Astrocyte (in vitro differentiated cells and primary cell): ENCODE measurements at regions not wholly inside any gene's neighbourhood (a gene's known extent, or its start where the extent isn't known, plus 50 kb on each side); places are given as distances from the start of the nearest gene placed in this dataset.

Experiments
- DNase-seq: peaks from one replicate; pipeline ENCODE4 v3.0.0-alpha.2; 2010; ENCODE audit warnings: low read depth
- FAIRE-seq: peaks from 2 replicates; lab custom pipeline; 2011; peaks lifted over from hg19 to GRCh38; lab: Jason Lieb, UNC
- H2AFZ ChIP-seq: 2 replicates; pipeline ENCODE4 v1.6.0; 2012; ENCODE audit warnings: low read depth, low read length, inconsistent platforms
- H3K27ac ChIP-seq: 2 replicates; pipeline ENCODE4 v1.5.1; 2011; ENCODE audit warnings: low read depth, low read length, inconsistent platforms
- H3K27me3 ChIP-seq: 2 replicates; pipeline ENCODE4 v1.6.0; 2011; ENCODE audit warnings: low read length, inconsistent platforms; ENCODE audit not compliant: insufficient read depth
- H3K36me3 ChIP-seq: 2 replicates; pipeline ENCODE4 v1.5.1; 2011; ENCODE audit warnings: low read length, inconsistent platforms; ENCODE audit not compliant: insufficient read depth
- H3K4me1 ChIP-seq: 2 replicates; pipeline ENCODE4 v1.5.1; 2011; ENCODE audit warnings: low read length, inconsistent platforms; ENCODE audit not compliant: insufficient read depth
- H3K4me2 ChIP-seq: 2 replicates; pipeline ENCODE4 v1.6.0; 2012; ENCODE audit warnings: low read length, inconsistent platforms
- H3K4me3 ChIP-seq: 2 replicates; pipeline ENCODE4 v1.5.1; 2011; ENCODE audit warnings: low read depth, mild to moderate bottlenecking, low read length, inconsistent platforms; ENCODE audit not compliant: insufficient read depth
- H3K79me2 ChIP-seq: 2 replicates; pipeline ENCODE4 v1.6.0; 2012; ENCODE audit warnings: mild to moderate bottlenecking, low read length, inconsistent platforms; ENCODE audit not compliant: insufficient read depth
- H3K9ac ChIP-seq: 2 replicates; pipeline ENCODE4 v1.6.0; 2012; ENCODE audit warnings: mild to moderate bottlenecking, low read length, inconsistent platforms
- H3K9me3 ChIP-seq: 2 replicates; pipeline ENCODE4 v1.5.1; 2012; ENCODE audit warnings: low read depth, mild to moderate bottlenecking, low read length, inconsistent platforms; ENCODE audit not compliant: insufficient read depth
- H4K20me1 ChIP-seq: 2 replicates; pipeline ENCODE4 v1.6.0; 2012; ENCODE audit warnings: low read length, inconsistent platforms; ENCODE audit not compliant: insufficient read depth
- H3K27ac Mint-ChIP-seq: one replicate; pipeline ENCODE4 v1.8.0; 2021; ENCODE audit warnings: mild to moderate bottlenecking, mixed read lengths; ENCODE audit not compliant: unreplicated experiment
- H3K27me3 Mint-ChIP-seq: one replicate; pipeline ENCODE4 v1.8.0; 2021; ENCODE audit warnings: low read depth, mixed read lengths; ENCODE audit not compliant: unreplicated experiment
- H3K36me3 Mint-ChIP-seq: one replicate; pipeline ENCODE4 v1.8.0; 2021; ENCODE audit warnings: low read depth, mixed read lengths; ENCODE audit not compliant: unreplicated experiment
- H3K4me1 Mint-ChIP-seq: one replicate; pipeline ENCODE4 v1.8.0; 2021; ENCODE audit warnings: low read depth, mixed read lengths; ENCODE audit not compliant: unreplicated experiment
- H3K4me3 Mint-ChIP-seq: one replicate; pipeline ENCODE4 v1.8.0; 2021; ENCODE audit warnings: mild to moderate bottlenecking, moderate library complexity, mixed read lengths; ENCODE audit not compliant: unreplicated experiment
- H3K9me3 Mint-ChIP-seq: one replicate; pipeline ENCODE4 v1.8.0; 2021; ENCODE audit warnings: mild to moderate bottlenecking, mixed read lengths; ENCODE audit not compliant: unreplicated experiment
- CTCF ChIP-seq: IDR thresholded peaks from 2 replicates; pipeline ENCODE4 v1.5.1; 2011; ENCODE audit warnings: low read depth, mild to moderate bottlenecking, inconsistent platforms, low read length, moderate library complexity; ENCODE audit not compliant: insufficient read depth
- EZH2 ChIP-seq: IDR thresholded peaks from 2 replicates; pipeline ENCODE4 v1.6.1; 2012; ENCODE audit warnings: mild to moderate bottlenecking, low read length, inconsistent platforms; ENCODE audit not compliant: insufficient read depth

DNA sequence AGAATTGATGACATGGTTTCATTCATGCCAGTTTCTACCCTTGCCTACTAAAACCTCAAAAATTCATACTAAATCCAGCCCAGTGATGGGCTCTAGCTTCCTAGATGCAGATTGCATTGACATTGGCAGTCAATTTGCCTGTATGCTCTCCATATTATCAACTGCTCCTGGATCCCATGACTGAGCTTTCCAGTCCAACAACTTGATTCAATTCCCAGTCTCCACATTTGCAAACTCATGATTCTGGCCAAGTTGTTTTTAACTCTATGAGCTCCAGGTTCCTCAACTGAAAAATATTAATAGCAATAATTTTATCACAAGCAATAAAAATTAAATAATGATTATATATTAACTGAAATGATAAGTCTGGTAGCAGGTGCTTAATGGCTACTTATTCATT, 51.0 kb upstream of the DSC1 start:
- no peak for TF ChIP-seq EZH2
- TF ChIP-seq CTCF, result no peak
- no peak overlapping the region for H3K4me2 ChIP-seq
- no peak overlapping the region for H3K27ac ChIP-seq
- DNase-seq (no peak), FAIRE-seq (no peak)
- H3K79me2 ChIP-seq, result no peaks in the 10 kb centered on the region
- no peak overlapping the region for H2AFZ ChIP-seq
- Mint-ChIP-seq H3K4me1 (peaks cover 5% of the 10 kb centered on the region), H3K27me3 (no peaks in the 10 kb centered on the region), H3K4me3 (no peak overlapping the region), H3K36me3 (no peaks in the 10 kb centered on the region), H3K9me3 (no peaks in the 10 kb centered on the region), H3K27ac (no peak overlapping the region)
- no peaks in the 10 kb centered on the region for H3K9me3 ChIP-seq
- no peak overlapping the region for H3K9ac ChIP-seq
- no peaks in the 10 kb centered on the region for H3K27me3 ChIP-seq
- H3K4me3 ChIP-seq, result no peak overlapping the region
- H3K36me3 ChIP-seq, result no peaks in the 10 kb centered on the region
- H4K20me1 ChIP-seq, result no peaks in the 10 kb centered on the region
- no peaks in the 10 kb centered on the region for H3K4me1 ChIP-seq

GRCh38 chr18:31217038-31217849, 54.6 kb upstream of the DSC1 start:
- H3K27ac ChIP-seq, result no peak overlapping the region
- no peak overlapping the region for H3K9ac ChIP-seq
- H3K27me3 ChIP-seq, result no peaks in the 10 kb centered on the region
- no peaks in the 10 kb centered on the region for H3K79me2 ChIP-seq
- no peaks in the 10 kb centered on the region for H4K20me1 ChIP-seq
- H3K4me1 ChIP-seq, result no peaks in the 10 kb centered on the region
- Mint-ChIP-seq H3K36me3 (no peaks in the 10 kb centered on the region), H3K4me3 (no peak overlapping the region), H3K4me1 (no peaks in the 10 kb centered on the region), H3K9me3 (no peaks in the 10 kb centered on the region), H3K27ac (no peak overlapping the region), H3K27me3 (no peaks in the 10 kb centered on the region)
- DNase-seq, result no peak
- FAIRE-seq, result no peak
- no peak overlapping the region for H2AFZ ChIP-seq
- H3K4me3 ChIP-seq, result no peak overlapping the region
- H3K36me3 ChIP-seq, result no peaks in the 10 kb centered on the region
- TF ChIP-seq CTCF, result no peak
- no peak for TF ChIP-seq EZH2
- no peak overlapping the region for H3K4me2 ChIP-seq
- H3K9me3 ChIP-seq, result no peaks in the 10 kb centered on the region

GRCh38 chr18:31218671-31219383, 56.2 kb upstream of the DSC1 start:
- no peak for FAIRE-seq
- H3K9me3 Mint-ChIP-seq, result peaks cover 2% of the 10 kb centered on the region
- H3K4me3 ChIP-seq, result no peak overlapping the region

More at GRCh38 chr18:31218671-31219383, 56.2 kb upstream of the DSC1 start:
- Histone ChIP-seq H3K27me3 (no peaks in the 10 kb centered on the region), H3K27ac (no peak overlapping the region), H3K4me2 (no peak overlapping the region), H3K9ac (no peak overlapping the region), H3K36me3 (no peaks in the 10 kb centered on the region), H3K4me1 (no peaks in the 10 kb centered on the region), H4K20me1 (no peaks in the 10 kb centered on the region), H3K9me3 (no peaks in the 10 kb centered on the region), H2AFZ (no peak overlapping the region), H3K79me2 (no peaks in the 10 kb centered on the region)
- H3K27ac Mint-ChIP-seq, result no peak overlapping the region
- H3K4me3 Mint-ChIP-seq, result no peak overlapping the region
- TF ChIP-seq EZH2, result no peak
- no peak for TF ChIP-seq CTCF
- H3K4me1 Mint-ChIP-seq, result no peaks in the 10 kb centered on the region
- no peaks in the 10 kb centered on the region for H3K27me3 Mint-ChIP-seq
- no peak for DNase-seq
- H3K36me3 Mint-ChIP-seq, result no peaks in the 10 kb centered on the region
